NCI-H82 treated with DMSO at 0.1 percent for 48 hours (cell line): ENCODE measurements at regions not wholly inside any gene's neighbourhood (a gene's known extent, or its start where the extent isn't known, plus 50 kb on each side); places are given as distances from the start of the nearest gene placed in this dataset.
"Not testable (repeated sequence)": the region's sequence is repeated elsewhere in the genome, so short reads cannot be mapped to it uniquely, and the experiment has no call there.

Experiments
- DNase-seq: peaks from one replicate; lab custom pipeline; 2025; ENCODE audit not compliant: unreplicated experiment; lab: John Stamatoyannopoulos, UW

- no peak for DNase-seq
These were observed 137.7 kb upstream of the GRIA1 start for GRCh38 chr5:153352685-153353219.

GRCh38 chr5:153357493-153358112, 132.9 kb upstream of the GRIA1 start:
- DNase-seq: no peak

GRCh38 chr5:153358315-153358976, 132.0 kb upstream of the GRIA1 start:
- DNase-seq: no peak

GRCh38 chr5:153360860-153361259, 129.6 kb upstream of the GRIA1 start:
- DNase-seq: no peak

GRCh38 chr5:153361735-153362409, 128.6 kb upstream of the GRIA1 start:
- no peak for DNase-seq

GRCh38 chr5:153365547-153365946, 124.9 kb upstream of the GRIA1 start:
- DNase-seq: no peak

GRCh38 chr5:153367466-153367865, 123.0 kb upstream of the GRIA1 start:
- no peak for DNase-seq

- no peak for DNase-seq
These were observed 117.9 kb upstream of the GRIA1 start for GRCh38 chr5:153372425-153373129.

GRCh38 chr5:153373130-153373498, 117.4 kb upstream of the GRIA1 start:
- no peak for DNase-seq

GRCh38 chr5:153381630-153382029, 108.8 kb upstream of the GRIA1 start:
- DNase-seq: not testable (repeated sequence)

- DNase-seq: no peak
These were observed 99.9 kb upstream of the GRIA1 start for GRCh38 chr5:153390569-153390968.

- DNase-seq: no peak
These were observed 90.9 kb upstream of the GRIA1 start for GRCh38 chr5:153399595-153399994.

GRCh38 chr5:153400931-153401330, 89.5 kb upstream of the GRIA1 start:
- no peak for DNase-seq

GRCh38 chr5:153402550-153402949, 87.9 kb upstream of the GRIA1 start:
- DNase-seq: no peak

GRCh38 chr5:153403470-153403869, 87.0 kb upstream of the GRIA1 start:
- DNase-seq: no peak

- DNase-seq: peak; percentile 15
These were observed 85.7 kb upstream of the GRIA1 start for GRCh38 chr5:153404747-153405146.

GRCh38 chr5:153421676-153422075, 68.8 kb upstream of the GRIA1 start:
- no peak for DNase-seq

- DNase-seq: peak; percentile 7
These were observed 64.6 kb upstream of the GRIA1 start for GRCh38 chr5:153425914-153426313.

- DNase-seq: no peak
These were observed 60.6 kb upstream of the GRIA1 start for GRCh38 chr5:153429761-153430380.

- no peak for DNase-seq
These were observed 57.9 kb upstream of the GRIA1 start for GRCh38 chr5:153432583-153432982.

GRCh38 chr5:153437251-153437650, 53.2 kb upstream of the GRIA1 start:
- no peak for DNase-seq
